ENCODE measurements at regions not wholly inside any gene's neighbourhood (a gene's known extent, or its start where the extent isn't known, plus 50 kb on each side); places are given as distances from the start of the nearest gene placed in this dataset.

DNA sequence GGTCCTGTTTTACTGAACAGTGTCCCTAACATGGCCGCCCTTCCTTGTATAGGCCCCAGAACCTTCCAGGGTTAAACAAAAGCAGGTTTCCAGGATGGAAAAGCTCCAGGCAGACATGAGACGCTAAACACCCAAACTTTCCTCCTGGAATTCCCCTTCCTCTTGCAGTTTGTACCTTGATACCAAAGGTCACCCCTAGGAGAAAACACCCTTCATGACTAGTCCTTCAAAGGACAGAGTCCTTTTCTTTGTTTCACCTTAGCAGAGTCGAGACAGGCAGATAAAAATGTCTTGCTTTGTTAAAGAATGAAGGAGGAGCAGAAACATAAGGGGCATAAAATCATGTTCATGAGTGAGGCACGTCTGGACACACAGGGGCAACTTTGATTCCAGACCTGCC, 247.5 kb downstream of the BCOR start:
- DNase-seq = no peak

- DNase-seq = no peak
Measured at GRCh38 chrX:39850630-39851152, 247.1 kb downstream of the BCOR start.

GRCh38 chrX:39851745-39852455, 245.9 kb downstream of the BCOR start:
- DNase-seq = no peak

DNA sequence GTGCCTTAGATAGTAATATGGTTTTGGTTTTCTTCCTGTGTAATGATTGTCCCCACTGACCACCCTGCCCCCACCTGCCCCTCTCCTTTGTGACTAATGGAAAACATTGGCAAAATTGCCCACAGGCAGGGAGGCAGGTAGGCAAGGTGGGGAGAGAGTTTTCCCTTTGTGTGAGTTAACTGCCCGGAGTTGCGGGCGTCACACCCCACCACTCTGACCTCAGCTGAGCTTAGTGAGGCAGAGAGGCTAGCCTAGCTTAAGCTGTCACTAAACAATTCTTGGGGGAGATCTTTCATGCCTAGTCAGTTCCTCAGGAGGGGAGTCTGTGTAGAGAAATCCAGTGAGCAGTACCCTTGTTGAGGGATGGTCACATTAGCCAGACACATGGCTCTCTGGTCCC, 245.3 kb downstream of the BCOR start:
- DNase-seq = no peak

GRCh38 chrX:39853417-39854030, 244.2 kb downstream of the BCOR start:
- no peak for DNase-seq

- peak; percentile 78 for DNase-seq
Measured at GRCh38 chrX:39854772-39855747, 242.7 kb downstream of the BCOR start.

DNA sequence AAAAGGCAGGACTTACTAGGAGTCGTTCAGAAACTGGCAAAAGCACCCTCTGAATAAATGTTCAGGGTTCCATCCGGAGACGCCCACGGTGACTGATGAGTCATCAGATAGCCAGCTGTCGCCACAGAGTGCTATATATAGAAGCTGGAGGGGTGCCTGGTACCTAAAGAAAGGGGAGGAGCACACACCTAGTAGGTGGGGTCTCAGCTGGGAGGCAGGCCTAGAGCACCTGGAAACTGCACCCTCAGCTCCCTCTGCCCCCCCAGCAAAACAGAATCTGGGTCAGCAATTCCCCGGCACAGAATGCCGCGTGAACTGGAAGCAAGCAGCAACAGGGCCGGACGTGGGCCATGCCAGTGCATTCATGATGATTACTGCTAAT, 242.0 kb downstream of the BCOR start:
- DNase-seq = peak; percentile 84

- no peak for DNase-seq
Measured at GRCh38 chrX:39856472-39857121, 241.2 kb downstream of the BCOR start.

DNA sequence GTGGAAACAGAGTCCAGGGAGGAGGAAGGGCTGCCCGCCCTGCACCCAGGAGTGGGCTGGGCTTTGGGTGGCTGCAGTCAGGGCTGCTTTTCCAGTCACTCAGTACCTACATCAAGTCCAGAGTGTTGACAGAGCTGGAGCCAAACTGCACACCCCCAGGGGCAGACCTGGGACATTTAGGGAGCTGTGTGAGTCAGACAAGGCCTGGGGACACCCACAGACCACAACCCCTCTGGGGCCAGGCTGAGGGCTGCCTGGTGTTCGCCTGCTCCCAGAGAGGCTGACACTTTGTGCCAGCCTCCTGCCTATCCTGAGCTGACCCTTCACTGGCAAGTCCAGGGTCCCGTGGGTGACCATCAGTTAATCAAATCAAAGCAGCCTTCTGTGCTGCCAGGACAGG, 240.0 kb downstream of the BCOR start:
- DNase-seq = peak; percentile 37

GRCh38 chrX:39859991-39860861, 237.5 kb downstream of the BCOR start:
- peak; percentile 84 for DNase-seq

GRCh38 chrX:39862963-39863362, 234.8 kb downstream of the BCOR start:
- no peak for DNase-seq

- DNase-seq = no peak
Measured at GRCh38 chrX:39866229-39866628, 231.5 kb downstream of the BCOR start.

GRCh38 chrX:39869846-39870601, 227.7 kb downstream of the BCOR start:
- DNase-seq = peak; percentile 78

GRCh38 chrX:39871648-39872047, 226.1 kb downstream of the BCOR start:
- DNase-seq = no peak

- no peak for DNase-seq
Measured at GRCh38 chrX:39873117-39873516, 224.6 kb downstream of the BCOR start.

GRCh38 chrX:39874202-39874816, 223.4 kb downstream of the BCOR start:
- peak; percentile 71 for DNase-seq

- no peak for DNase-seq
Measured at GRCh38 chrX:39875834-39876628, 221.7 kb downstream of the BCOR start.

GRCh38 chrX:39877905-39878304, 219.9 kb downstream of the BCOR start:
- no peak for DNase-seq

DNA sequence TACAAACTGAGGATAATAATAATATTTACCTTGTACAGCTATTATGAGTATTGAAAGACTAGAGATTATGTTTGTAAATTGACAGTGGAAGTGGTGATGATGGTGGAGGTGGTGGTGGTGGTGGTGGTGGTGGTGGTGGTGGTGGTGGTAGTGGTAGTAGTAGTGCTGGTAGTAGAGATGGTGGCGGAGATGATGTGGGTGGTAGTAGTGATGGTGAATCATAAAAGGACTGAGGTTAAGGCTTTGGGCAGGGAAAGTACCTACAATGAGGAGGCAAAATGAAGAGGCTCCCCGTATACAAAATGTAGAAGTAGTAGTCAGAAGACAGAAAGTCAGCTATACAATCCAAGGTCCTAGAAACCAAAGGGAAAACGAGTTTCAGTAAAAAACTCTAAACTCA, 214.1 kb downstream of the BCOR start:
- peak; percentile 54 for DNase-seq

DNA sequence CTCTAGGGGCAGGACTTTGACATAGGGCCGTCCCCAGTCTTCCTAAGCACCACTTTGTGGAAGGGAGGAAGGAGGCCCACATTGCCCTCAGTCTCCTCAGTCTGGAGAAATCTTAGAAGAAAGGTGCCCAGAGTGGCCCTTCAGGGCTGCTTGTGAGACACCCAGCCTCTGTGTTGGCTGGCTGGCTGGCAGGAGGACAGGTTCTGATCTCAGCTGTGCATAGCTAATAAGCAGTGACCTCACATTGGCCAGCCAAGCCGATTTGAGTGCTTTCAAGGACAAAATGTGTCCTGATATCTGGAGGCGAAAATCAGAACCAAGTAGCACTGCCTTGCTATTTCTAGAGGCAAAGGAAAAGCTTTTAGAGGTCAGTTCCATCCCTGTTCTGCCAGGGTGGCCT, 211.5 kb downstream of the BCOR start:
- DNase-seq = no peak

Measured in activated naive CD4-positive, alpha-beta T cell treated with Interleukin-2 at 50 U/mL for 16 hours (primary cell).